HG03378 (cell line): ENCODE measurements at regions not wholly inside any gene's neighbourhood (a gene's known extent, or its start where the extent isn't known, plus 50 kb on each side); places are given as distances from the start of the nearest gene placed in this dataset.
"Not testable (repeated sequence)": the region's sequence is repeated elsewhere in the genome, so short reads cannot be mapped to it uniquely, and the experiment has no call there.

ENCODE experiments used
- ATAC-seq: cut with Tn5 transposase; IDR thresholded peaks from one replicate; pipeline ENCODE4 v1.9.1; 2021; ENCODE audit warnings: mild to moderate bottlenecking, moderate library complexity; ENCODE audit not compliant: unreplicated experiment

DNA sequence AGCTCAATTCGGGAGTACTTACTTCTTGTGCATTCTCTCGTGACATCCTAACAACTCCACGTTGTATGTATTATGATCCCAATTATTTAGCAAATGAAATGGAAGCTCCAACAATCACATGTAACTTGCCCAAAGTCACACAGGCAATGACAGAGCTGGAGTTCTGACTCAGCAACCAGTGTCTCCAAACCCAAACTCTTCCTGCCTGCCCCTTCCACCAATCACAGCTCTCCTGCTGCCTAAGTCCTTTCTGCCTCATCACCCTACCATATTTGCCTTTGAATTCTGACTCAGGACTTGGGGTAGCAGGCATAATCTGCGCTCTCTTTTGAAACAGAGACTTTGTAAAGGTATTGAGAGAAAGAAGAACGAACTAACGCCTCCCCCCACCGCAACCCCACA lies 245.2 kb upstream of the MAF start:
- no peak for ATAC-seq

- peak; percentile 68 for ATAC-seq
Measured at GRCh38 chr16:79845033-79845733, 244.6 kb upstream of the MAF start.

DNA sequence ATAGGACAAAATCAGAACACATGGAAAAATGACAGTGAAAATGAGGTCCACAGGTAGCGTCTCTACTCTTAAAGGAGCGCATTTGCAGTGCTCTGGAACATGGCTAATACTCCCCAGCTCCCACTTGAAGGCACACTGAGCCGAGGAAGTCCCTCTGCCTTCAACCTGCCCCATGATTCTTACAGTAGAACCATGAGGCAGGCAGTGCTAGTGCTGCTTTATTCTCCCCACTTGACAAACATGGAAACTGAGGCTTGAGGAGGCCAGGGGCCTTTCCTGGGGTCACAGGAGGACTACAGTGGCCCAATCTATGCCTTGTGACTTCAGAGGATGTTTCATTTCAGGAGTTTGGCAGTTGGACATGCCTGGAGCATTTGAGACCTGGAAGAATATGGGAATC lies 244.1 kb upstream of the MAF start:
- ATAC-seq: no peak

- ATAC-seq: peak; percentile 50
Measured at GRCh38 chr16:79843631-79844043, 243.1 kb upstream of the MAF start.

- ATAC-seq: no peak
Measured at GRCh38 chr16:79843145-79843544, 242.6 kb upstream of the MAF start.

GRCh38 chr16:79842197-79842596 lies 241.7 kb upstream of the MAF start:
- ATAC-seq: no peak

DNA sequence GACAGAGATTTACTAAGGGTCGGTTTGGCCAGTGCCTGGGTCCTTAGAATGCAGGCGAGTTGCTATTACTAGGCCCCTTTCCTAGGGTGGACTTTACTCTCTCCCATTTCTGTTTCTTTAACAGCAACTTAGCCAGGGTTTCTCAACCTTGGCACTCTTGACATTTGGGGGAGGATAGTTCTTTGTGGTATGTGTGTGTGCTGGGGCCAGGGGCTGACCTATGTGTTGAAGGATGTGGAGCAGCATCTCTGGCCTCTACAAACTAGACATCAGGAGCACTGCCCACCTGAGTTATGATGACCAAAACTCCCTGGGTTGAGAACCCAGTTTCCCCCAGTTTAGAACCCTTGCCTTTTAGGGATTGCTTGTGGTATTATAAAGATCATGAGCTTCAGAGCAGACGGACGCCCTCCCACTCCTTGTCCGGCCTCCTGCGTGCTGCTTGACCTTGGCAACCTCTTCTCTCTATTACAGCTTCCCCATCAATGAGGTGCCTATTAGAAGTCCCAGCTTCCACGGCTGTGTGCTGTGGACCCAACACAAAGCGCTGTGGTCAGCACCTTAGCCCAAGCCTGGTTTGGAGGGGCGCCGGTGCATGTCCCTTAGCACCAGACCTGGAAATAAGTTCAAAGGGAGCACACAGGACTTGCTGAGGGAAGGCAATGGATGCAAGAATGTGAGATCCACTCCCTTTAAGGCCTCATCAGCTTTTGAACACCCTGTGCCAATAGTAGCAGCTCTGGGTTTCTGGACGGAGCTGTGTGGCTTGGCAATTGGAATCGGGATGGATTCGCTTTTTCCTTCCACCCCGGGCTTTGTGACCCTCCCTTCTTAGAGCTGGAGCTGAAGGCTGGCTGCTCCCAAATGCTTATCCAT lies 239.2 kb upstream of the MAF start:
- ATAC-seq: no peak

- ATAC-seq: no peak
Measured at GRCh38 chr16:79838496-79839259, 238.1 kb upstream of the MAF start.

GRCh38 chr16:79836144-79836543 lies 235.6 kb upstream of the MAF start:
- no peak for ATAC-seq

GRCh38 chr16:79835194-79835593 lies 234.7 kb upstream of the MAF start:
- no peak for ATAC-seq

DNA sequence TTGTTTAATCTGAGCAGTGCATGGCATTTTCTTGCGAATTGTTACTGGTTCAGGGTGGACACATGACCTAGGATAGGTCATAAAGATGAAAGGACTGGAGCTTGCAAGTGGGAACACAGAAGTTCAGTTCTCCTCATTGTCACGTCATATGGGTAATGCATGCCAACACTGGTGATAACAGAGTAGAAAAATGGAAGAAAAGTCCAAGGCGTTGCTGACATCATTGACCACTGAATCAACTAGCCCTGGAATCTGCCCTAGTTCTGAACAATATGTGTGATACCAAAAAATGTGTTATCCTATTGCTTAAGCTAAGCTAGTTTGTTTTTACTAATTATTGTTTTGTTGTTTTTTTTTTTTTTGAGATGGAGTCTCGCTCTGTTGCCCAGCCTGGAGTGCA lies 234.2 kb upstream of the MAF start:
- ATAC-seq: no peak

GRCh38 chr16:79834003-79834402 lies 233.5 kb upstream of the MAF start:
- ATAC-seq: not testable (repeated sequence)

DNA sequence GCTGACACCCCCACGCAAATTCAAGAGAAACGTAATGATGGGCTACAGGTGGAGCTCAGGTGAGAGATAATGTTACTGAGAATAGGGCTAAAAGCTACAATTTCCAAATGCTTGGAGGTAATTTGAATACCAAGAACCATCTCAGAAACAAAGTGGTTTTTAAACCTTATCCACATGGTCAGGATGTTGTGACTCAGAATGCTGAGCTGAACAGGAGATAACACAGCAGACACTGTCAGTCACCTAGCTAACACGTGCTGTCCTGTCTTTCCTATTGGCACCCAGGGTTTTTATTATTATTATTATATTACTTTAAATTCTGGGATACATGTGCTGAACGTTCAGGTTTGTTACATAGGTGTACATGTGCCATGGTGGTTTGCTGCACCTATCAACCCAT lies 233.0 kb upstream of the MAF start:
- no peak for ATAC-seq

DNA sequence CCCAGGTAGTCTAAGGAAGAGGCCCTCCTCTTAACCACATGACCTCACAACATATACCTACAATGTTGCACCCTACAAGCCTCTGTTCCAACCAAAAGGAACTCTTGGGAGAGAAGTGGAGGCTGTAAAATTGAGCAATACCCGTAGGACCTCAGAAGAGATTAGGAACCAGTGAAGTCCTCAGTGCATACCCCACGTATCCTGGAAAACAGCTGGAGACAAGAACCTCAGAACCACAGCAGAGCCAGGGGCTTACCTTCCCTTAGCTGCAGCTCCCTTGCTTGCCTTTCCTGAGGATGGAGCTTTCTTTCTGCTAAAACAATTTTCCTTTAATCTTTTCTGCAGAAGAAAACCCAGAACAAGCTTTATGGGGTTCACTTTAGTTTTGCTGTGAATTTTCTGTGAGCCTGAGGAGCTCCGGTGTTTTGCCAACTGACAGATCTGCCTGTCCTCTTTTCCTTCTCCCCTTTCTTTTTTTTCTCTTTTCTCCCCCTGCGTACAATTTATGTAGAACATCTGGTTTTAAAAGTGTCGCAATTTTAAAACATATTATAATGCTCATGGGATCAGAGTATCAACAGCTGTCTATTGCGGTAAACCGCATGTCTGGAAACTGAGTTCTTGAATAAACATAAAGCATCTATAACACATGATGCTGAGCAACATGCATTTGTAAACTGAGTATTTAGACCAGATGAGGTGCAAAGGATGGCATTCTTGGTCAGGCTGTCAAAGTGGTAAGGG lies 226.4 kb upstream of the MAF start:
- ATAC-seq: no peak

DNA sequence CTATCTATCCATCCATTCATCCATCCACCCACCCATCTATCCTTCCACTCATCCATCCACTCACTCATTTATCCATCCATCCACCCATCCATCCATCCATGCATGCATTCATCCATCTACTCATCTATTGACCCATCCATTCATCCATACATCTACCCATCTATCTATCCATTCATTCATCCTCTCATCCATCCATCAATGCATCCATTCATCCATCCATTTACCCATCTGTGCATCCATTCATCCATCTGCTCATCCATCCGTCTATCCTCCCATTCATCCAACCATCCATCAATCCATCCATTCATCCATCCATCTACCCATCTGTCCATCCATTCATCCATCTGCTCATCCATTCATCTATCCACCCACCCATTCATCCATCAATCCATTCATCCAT lies 224.5 kb upstream of the MAF start:
- ATAC-seq: no peak

DNA sequence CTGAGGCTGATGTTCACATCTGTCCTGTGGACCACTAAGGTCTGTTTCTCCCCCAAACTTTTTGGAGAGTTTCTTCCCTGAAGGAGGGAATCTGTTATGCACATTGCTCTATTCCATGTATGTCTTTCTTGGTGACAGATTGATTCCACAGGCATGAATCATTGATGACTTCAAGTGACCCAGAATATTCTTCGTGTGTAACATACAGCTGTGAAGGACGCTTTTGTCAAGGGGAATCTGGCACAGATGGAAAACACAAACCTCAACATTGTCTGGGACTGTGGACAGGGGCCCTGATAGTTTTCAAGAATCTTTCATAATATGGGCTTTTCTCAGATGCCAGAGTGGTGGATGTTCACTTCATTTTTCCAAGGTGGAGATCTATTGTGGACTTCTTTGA lies 223.1 kb upstream of the MAF start:
- no peak for ATAC-seq

DNA sequence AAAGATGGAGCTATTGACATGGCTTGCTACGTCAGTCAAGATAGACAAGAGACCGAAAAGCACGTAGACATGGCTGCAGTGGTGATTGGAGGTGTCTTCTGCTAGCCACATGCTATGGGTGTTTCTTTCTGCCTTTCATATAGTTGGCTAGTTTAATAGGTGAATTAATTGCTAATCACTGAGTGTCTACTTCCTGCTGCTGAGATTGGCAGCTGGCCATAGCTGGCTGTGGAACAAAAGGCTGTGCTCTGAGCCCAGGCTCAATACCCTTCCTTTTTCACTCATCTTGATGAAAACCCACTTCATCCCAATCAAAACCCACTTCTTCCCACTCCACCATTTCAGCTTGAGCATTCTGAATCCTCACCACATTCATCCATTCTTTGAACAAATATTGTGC lies 221.4 kb upstream of the MAF start:
- no peak for ATAC-seq

DNA sequence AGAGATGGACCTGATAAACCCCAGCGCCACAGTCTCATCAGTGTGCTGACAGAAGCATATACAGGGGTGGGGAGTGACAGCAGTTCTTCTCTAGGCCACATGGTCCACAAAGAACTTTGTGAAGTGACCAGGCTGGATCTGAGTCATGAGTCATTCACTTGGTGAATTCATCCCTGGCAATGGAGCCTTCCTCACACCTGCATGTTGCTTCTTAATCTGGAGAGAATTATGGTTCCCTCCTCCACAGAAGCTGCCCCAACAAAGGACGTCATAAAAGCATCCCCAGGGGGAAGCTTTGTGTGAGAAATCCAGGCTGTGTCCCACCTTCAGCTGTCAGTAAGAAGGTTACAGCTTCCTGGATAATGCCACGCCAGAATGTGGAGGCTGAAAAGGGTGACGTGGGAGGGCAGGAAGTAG lies 215.6 kb upstream of the MAF start:
- ATAC-seq: no peak

DNA sequence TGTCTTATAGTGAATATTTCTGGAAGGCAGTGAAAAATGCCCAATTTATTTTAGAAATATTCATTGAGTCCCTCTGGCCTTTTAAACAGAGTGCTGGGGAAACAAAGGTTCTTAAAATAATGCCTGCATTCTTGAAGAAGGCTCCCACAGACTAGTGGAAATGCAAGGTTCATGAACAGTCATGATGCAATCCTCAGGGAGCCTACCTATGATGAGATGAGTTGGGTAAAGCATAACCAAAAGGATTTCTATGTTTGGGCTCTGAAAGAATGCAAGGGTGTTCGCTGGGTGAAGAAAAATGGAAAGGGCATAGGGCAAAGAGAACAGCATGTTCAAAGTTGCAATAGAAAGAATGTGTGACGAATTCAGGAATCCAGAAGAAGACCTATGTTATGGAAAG lies 214.5 kb upstream of the MAF start:
- ATAC-seq: no peak

DNA sequence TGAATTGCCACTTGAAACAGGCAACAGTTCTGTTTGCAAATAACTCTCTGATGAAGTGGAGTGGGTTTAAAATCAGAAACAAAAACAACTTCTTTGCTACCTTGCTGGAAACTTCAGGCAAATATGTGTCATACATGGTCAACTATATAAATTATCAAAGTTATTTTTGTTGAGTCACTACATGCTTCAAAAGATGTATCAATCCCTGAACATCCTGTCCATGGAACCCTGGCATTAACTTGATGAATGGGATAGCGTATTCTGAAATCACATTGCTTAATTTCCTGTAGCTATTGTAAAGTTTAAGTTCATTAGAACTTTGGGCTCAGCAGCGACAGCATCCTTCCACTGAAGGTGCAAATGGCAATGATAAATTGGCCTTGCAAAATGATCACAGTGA lies 213.6 kb upstream of the MAF start:
- no peak for ATAC-seq

GRCh38 chr16:79811541-79811940 lies 211.0 kb upstream of the MAF start:
- no peak for ATAC-seq
